ENCODE measurements at regions not wholly inside any gene's neighbourhood (a gene's known extent, or its start where the extent isn't known, plus 50 kb on each side); places are given as distances from the start of the nearest gene placed in this dataset.

GRCh38 chr1:242872521-242872920 lies 348.0 kb upstream of the PLD5 start:
- ChIA-PET CTCF (no interaction called here), POLR2A (no interaction called here)
- TF ChIP-seq CTCF (IDR thresholded peaks at IDR 0.05), result no peak
- Mint-ChIP-seq H3K9me3 (no peaks in the 10 kb centered on the region), H3K4me3 (no peak overlapping the region), H3K27me3 (no peaks in the 10 kb centered on the region), H3K4me1 (ENCODE audit: low read depth) (no peaks in the 10 kb centered on the region), H3K36me3 (ENCODE audit: low read depth) (no peaks in the 10 kb centered on the region), H3K27ac (no peak overlapping the region)
- Histone ChIP-seq H3K4me1 (ENCODE audit: insufficient read depth, low read length) (no peaks in the 10 kb centered on the region), H3K36me3 (ENCODE audit: insufficient read depth, low read length) (no peaks in the 10 kb centered on the region), H3K9me3 (ENCODE audit: control insufficient read depth in 1 of 2, insufficient read depth in 1 of 2, low read length in 2 of 2) (no peaks in the 10 kb centered on the region), H3K4me3 (ENCODE audit: low read length) (no peak overlapping the region), H3K27ac (ENCODE audit: low read depth in 1 of 2, low read length in 2 of 2) (no peak overlapping the region), H3K27me3 (ENCODE audit: control insufficient read depth in 1 of 2, insufficient read depth in 2 of 2, low read length in 2 of 2) (no peaks in the 10 kb centered on the region)
- intact Hi-C loops (cut with DNase I, micrococcal nuclease), result no loop called here
- ATAC-seq (ENCODE audit: poor library complexity) (no peak), DNase-seq (no peak)

DNA sequence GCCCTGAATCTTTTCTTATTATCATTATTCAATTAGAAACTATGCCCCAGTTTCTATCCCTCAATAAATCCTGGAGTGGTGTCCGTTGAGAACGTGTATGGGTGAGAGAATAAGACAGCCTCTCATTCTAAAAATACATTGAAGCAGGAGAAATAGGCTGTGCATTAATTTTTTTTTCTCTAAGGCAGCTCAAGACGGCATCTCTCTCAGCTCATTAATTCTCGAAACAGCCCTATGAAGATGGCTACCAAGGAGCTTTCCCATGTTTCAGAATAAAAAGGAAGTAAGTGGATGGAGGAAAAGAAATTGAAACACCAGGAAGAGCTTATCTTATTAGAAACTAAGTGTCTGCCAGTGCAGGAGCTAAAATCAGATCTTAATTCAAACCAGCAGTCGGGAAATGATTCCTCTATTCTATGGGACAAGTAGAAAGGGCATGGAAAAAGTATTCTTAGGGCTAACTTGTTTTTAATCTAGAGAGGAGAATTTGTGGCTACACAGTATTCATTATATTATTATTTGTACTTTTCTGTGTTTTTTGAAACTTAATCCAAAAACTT lies 347.1 kb upstream of the PLD5 start:
- ATAC-seq (ENCODE audit: poor library complexity) (no peak), DNase-seq (no peak)
- Mint-ChIP-seq H3K4me3 (no peak overlapping the region), H3K36me3 (ENCODE audit: low read depth) (no peaks in the 10 kb centered on the region), H3K27me3 (no peaks in the 10 kb centered on the region), H3K27ac (no peak overlapping the region), H3K4me1 (ENCODE audit: low read depth) (no peaks in the 10 kb centered on the region), H3K9me3 (no peaks in the 10 kb centered on the region)
- Histone ChIP-seq H3K9me3 (ENCODE audit: control insufficient read depth in 1 of 2, insufficient read depth in 1 of 2, low read length in 2 of 2) (no peaks in the 10 kb centered on the region), H3K27me3 (ENCODE audit: control insufficient read depth in 1 of 2, insufficient read depth in 2 of 2, low read length in 2 of 2) (no peaks in the 10 kb centered on the region), H3K36me3 (ENCODE audit: insufficient read depth, low read length) (no peaks in the 10 kb centered on the region), H3K27ac (ENCODE audit: low read depth in 1 of 2, low read length in 2 of 2) (no peak overlapping the region), H3K4me3 (ENCODE audit: low read length) (no peak overlapping the region), H3K4me1 (ENCODE audit: insufficient read depth, low read length) (no peaks in the 10 kb centered on the region)
- POLR2A ChIA-PET, result no interaction called here
- TF ChIP-seq CTCF (IDR thresholded peaks at IDR 0.05), result no peak
- intact Hi-C loops (cut with DNase I, micrococcal nuclease), result no loop called here
- CTCF ChIA-PET, result no interaction called here

DNA sequence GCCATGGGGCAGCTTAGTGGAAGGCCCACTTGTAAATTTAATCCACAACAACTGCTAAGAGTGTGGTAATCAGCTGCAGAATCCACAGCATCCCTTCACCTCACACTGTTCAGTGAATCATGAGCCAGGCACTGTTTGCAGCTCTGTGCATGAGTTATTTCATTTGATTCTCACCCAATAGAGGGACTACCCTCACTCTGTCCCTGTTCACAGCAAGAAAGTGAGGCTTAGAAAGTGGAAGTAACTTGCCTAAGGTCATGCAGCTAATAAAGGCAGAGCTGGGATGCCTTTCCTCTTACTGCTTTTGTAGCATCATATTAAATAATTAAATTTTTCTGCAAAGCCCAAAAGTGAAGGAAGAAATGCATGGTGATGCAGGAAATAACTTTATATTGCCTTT lies 346.5 kb upstream of the PLD5 start:
- Mint-ChIP-seq H3K27me3 (no peaks in the 10 kb centered on the region), H3K4me1 (ENCODE audit: low read depth) (no peaks in the 10 kb centered on the region), H3K4me3 (no peak overlapping the region), H3K9me3 (no peaks in the 10 kb centered on the region), H3K36me3 (ENCODE audit: low read depth) (no peaks in the 10 kb centered on the region), H3K27ac (no peak overlapping the region)
- no peaks in the 10 kb centered on the region for H3K36me3 ChIP-seq (ENCODE audit: insufficient read depth, low read length)
- DNase-seq, result no peak
- H3K27me3 ChIP-seq (ENCODE audit: control insufficient read depth in 1 of 2, insufficient read depth in 2 of 2, low read length in 2 of 2), result no peaks in the 10 kb centered on the region
- ChIA-PET CTCF (no interaction called here), POLR2A (no interaction called here)
- intact Hi-C loops (cut with DNase I, micrococcal nuclease), result no loop called here
- H3K4me3 ChIP-seq (ENCODE audit: low read length), result no peak overlapping the region
- H3K4me1 ChIP-seq (ENCODE audit: insufficient read depth, low read length), result no peaks in the 10 kb centered on the region
- no peak overlapping the region for H3K27ac ChIP-seq (ENCODE audit: low read depth in 1 of 2, low read length in 2 of 2)
- no peak for TF ChIP-seq CTCF (IDR thresholded peaks at IDR 0.05)
- ATAC-seq (ENCODE audit: poor library complexity), result no peak
- no peaks in the 10 kb centered on the region for H3K9me3 ChIP-seq (ENCODE audit: control insufficient read depth in 1 of 2, insufficient read depth in 1 of 2, low read length in 2 of 2)

Measured in CD4-positive, alpha-beta T cell (primary cell).